ENCODE measurements at regions not wholly inside any gene's neighbourhood (a gene's known extent, or its start where the extent isn't known, plus 50 kb on each side); places are given as distances from the start of the nearest gene placed in this dataset.

DNA sequence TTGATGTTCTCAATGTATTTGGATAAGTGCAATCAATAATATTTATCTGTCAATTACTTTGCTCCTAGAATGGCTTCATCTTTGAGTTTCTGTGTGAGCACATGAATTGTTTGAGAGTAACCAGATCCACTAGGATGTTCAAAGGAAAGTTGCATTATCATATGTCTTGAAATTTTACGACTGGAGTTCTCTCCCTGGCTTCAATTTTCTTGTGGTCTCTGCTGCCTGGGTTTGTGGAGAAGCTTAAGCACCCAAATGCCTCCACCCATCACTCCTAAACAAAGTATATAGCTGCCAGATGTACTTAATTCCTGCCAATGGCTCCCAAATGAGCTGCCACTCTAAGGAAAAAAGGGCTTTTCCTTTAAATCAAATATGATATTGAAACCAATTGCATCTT is 1149.4 kb upstream of the ZEB2 start:
- Histone ChIP-seq H3K9me3 (replicated peaks; ENCODE audit: low read length) (no peaks in the 10 kb centered on the region), H3K4me1 (ENCODE audit: control insufficient read depth, insufficient read depth, low read length) (no peaks in the 10 kb centered on the region), H3K4me3 (ENCODE audit: low read length) (no peak overlapping the region), H3K4me2 (ENCODE audit: low read length) (no peak overlapping the region), H3K27me3 (ENCODE audit: control insufficient read depth, insufficient read depth, low read length) (no peaks in the 10 kb centered on the region), H3K9ac (ENCODE audit: low read depth, low read length) (no peak overlapping the region), H3K36me3 (ENCODE audit: insufficient read depth, low read length) (no peaks in the 10 kb centered on the region)

DNA sequence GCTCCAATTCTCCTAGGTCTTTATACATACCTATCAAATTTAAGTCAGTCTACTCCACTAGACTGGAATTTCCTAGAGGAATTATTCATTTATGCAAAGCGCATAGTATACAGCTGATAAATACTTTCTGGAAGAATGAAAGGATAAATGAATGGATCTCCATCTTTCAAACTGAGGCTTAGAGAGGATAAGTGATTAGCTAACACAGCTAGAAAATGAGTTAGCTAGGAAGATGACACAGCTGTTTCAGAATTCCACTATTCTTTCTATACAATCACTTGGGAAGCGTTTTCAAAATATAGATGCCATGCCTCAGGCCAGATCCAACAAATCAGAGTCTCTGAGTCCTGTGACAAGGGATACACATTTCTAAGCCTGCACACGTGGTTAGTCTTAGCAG is 1146.6 kb upstream of the ZEB2 start:
- no peaks in the 10 kb centered on the region for H3K9me3 ChIP-seq (replicated peaks; ENCODE audit: low read length)
- H3K27me3 ChIP-seq (ENCODE audit: control insufficient read depth, insufficient read depth, low read length): no peaks in the 10 kb centered on the region
- no peak overlapping the region for H3K4me2 ChIP-seq (ENCODE audit: low read length)
- no peaks in the 10 kb centered on the region for H3K4me1 ChIP-seq (ENCODE audit: control insufficient read depth, insufficient read depth, low read length)
- H3K9ac ChIP-seq (ENCODE audit: low read depth, low read length): no peak overlapping the region
- no peak overlapping the region for H3K4me3 ChIP-seq (ENCODE audit: low read length)
- H3K36me3 ChIP-seq (ENCODE audit: insufficient read depth, low read length): no peaks in the 10 kb centered on the region

DNA sequence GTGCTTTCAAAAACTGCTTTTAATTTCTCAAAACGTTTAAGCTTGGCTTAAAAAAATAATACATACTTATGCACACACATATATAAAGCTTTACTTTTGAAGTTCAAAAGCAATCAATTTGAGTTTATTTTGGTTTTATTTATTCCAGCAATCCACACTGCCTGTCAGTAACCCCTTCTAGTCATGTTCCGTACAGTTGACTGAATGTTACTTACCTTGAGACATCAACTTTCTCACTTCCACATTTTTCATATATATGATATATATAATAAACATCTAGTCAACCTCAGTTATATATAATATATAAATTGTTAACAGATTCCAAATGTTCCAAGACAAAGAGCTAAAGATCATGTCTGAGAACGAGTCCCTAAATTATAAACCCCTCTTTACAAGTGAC is 1137.3 kb upstream of the ZEB2 start:
- no peaks in the 10 kb centered on the region for H3K9me3 ChIP-seq (replicated peaks; ENCODE audit: low read length)
- H3K27me3 ChIP-seq (ENCODE audit: control insufficient read depth, insufficient read depth, low read length): no peaks in the 10 kb centered on the region
- no peak overlapping the region for H3K4me3 ChIP-seq (ENCODE audit: low read length)
- no peaks in the 10 kb centered on the region for H3K36me3 ChIP-seq (ENCODE audit: insufficient read depth, low read length)
- H3K4me1 ChIP-seq (ENCODE audit: control insufficient read depth, insufficient read depth, low read length): peaks cover 25% of the 10 kb centered on the region
- H3K4me2 ChIP-seq (ENCODE audit: low read length): no peak overlapping the region
- H3K9ac ChIP-seq (ENCODE audit: low read depth, low read length): no peak overlapping the region

DNA sequence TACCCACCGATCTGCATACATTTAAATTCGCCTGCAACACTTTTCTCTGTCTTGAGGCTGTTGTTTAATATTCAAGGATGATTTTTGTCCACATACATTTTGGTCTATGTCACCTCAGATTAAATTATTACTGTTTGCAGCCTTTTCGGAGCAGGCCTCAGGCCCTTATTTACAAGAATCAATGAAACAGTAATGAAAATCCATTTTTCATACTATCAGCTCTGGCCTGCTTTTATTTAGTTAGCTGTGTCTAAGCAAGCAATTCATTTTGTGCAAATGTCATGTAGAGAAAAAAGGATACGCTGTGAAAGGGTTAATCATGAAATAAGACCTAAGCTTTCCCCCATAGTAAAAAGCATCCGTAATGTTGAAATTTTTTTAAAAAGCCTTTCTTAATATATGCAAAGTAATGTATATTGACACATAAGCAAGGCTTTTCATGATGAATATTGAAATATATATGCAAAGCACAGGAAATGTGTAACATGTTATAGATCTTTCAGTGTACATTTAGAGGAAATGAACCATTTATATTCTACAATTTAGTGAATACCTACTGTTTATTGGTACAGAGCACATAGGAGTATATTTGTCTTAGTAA is 1135.3 kb upstream of the ZEB2 start:
- no peak overlapping the region for H3K4me3 ChIP-seq (ENCODE audit: low read length)
- H3K9ac ChIP-seq (ENCODE audit: low read depth, low read length): no peak overlapping the region
- H3K9me3 ChIP-seq (replicated peaks; ENCODE audit: low read length): no peaks in the 10 kb centered on the region
- no peaks in the 10 kb centered on the region for H3K36me3 ChIP-seq (ENCODE audit: insufficient read depth, low read length)
- H3K4me2 ChIP-seq (ENCODE audit: low read length): no peak overlapping the region
- no peaks in the 10 kb centered on the region for H3K27me3 ChIP-seq (ENCODE audit: control insufficient read depth, insufficient read depth, low read length)
- peaks cover 25% of the 10 kb centered on the region for H3K4me1 ChIP-seq (ENCODE audit: control insufficient read depth, insufficient read depth, low read length)

DNA sequence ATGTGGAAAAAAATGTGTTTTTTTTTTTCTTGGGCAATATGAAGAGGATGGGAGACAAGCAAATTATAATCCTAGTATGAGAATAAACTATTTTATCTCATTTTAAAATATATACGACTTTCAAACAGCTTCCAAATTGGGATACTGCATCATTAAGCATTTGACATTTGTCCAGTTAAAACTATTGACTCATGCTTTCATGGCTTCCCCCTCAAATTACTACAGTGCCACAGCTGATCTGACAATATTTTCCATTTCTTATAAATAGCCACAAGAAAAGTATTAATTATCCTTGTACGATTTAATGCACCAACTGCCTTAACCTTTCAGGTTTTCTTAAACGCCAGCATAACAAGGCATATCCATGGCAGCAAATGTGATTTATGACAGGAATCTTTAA is 1134.8 kb upstream of the ZEB2 start:
- Histone ChIP-seq H3K4me2 (ENCODE audit: low read length) (no peak overlapping the region), H3K9me3 (replicated peaks; ENCODE audit: low read length) (no peaks in the 10 kb centered on the region), H3K4me3 (ENCODE audit: low read length) (no peak overlapping the region), H3K36me3 (ENCODE audit: insufficient read depth, low read length) (no peaks in the 10 kb centered on the region), H3K27me3 (ENCODE audit: control insufficient read depth, insufficient read depth, low read length) (no peaks in the 10 kb centered on the region), H3K4me1 (ENCODE audit: control insufficient read depth, insufficient read depth, low read length) (peaks cover 25% of the 10 kb centered on the region), H3K9ac (ENCODE audit: low read depth, low read length) (no peak overlapping the region)

DNA sequence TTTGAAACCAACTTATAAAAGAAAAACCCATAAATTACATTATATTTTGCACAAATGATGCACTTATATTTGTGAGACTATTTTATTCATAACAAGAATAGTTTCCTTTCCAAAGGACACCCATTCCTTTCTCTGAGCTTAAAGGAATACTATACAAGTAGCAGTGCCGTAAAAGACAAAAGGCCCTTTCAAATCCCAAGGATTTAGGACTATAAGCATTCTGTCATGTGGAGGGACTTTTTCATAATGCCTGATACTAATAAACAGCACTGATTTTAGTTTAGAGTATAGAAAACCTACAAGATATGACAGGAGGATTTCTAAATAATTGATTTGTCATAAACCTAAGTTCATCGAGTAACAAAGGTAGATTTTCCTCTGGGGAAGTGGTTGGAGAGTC is 1134.2 kb upstream of the ZEB2 start:
- Histone ChIP-seq H3K4me3 (ENCODE audit: low read length) (no peak overlapping the region), H3K9me3 (replicated peaks; ENCODE audit: low read length) (no peaks in the 10 kb centered on the region), H3K4me2 (ENCODE audit: low read length) (no peak overlapping the region), H3K27me3 (ENCODE audit: control insufficient read depth, insufficient read depth, low read length) (no peaks in the 10 kb centered on the region), H3K9ac (ENCODE audit: low read depth, low read length) (no peak overlapping the region), H3K36me3 (ENCODE audit: insufficient read depth, low read length) (no peaks in the 10 kb centered on the region), H3K4me1 (ENCODE audit: control insufficient read depth, insufficient read depth, low read length) (peaks cover 25% of the 10 kb centered on the region)

DNA sequence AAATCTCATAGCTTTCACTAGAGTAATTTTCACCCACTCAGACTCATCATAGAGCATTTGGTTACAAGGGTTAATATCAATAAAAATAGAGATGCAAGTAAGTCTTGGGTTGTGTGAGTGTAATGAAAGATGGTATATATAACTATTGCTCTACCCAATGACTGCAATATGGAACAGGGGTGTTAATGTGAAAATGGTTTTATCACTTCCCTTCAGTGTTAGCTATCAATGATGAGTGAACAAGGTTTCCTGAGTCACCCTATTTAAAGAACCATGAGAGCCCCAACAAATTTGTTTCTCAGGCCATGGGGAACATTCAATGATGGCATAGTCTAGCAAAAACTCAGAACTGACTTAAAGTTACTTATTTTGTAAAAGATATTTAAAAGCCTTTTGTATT is 1133.6 kb upstream of the ZEB2 start:
- H3K4me3 ChIP-seq (ENCODE audit: low read length): no peak overlapping the region
- H3K36me3 ChIP-seq (ENCODE audit: insufficient read depth, low read length): no peaks in the 10 kb centered on the region
- no peak overlapping the region for H3K9ac ChIP-seq (ENCODE audit: low read depth, low read length)
- no peaks in the 10 kb centered on the region for H3K27me3 ChIP-seq (ENCODE audit: control insufficient read depth, insufficient read depth, low read length)
- H3K4me2 ChIP-seq (ENCODE audit: low read length): no peak overlapping the region
- H3K4me1 ChIP-seq (ENCODE audit: control insufficient read depth, insufficient read depth, low read length): peaks cover 25% of the 10 kb centered on the region
- H3K9me3 ChIP-seq (replicated peaks; ENCODE audit: low read length): no peaks in the 10 kb centered on the region

DNA sequence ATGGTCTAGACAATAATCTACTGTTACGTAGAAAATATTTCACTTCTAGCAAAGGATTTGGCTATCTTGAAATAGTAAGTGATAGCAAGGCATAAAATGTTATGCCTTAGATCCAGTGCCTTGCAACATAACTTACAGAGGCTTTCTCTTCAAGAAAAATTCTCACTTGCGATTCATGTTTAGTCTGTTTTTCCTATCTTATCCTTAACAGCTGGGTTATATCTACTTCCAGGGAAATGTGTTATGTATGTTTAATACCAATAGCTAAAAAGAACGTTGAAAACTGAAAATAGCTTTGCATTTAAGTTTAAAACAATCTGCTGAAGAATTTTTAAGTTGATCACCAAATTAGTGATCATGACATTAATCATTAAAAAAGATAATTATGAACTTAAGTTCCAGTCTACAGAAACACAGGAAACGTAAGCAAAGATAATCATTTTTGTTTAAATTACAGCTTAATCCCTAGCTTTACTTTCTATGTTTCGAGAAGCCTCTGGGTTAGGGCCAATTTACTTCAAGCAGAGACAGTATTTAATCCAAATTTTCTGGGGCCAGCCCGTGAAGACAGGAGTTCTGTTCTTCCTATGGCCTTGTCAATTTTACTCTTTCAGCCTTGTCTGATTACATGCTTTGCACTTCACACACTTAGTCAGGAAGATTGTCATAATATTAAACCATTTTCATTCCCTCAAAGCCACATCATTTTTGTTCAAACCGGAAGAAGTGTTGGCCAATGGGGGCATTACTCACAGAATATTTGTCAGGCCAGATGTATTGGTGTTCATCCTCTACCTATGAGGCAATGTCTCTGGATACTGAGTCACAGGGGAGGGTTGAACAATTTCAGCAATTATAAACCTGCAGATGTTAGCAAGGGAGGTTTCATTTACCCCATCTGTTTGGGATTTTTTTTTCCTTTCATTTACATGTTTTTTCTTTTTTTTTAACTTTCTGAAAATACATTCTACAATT is 1132.9 kb upstream of the ZEB2 start:
- Histone ChIP-seq H3K36me3 (ENCODE audit: insufficient read depth, low read length) (no peaks in the 10 kb centered on the region), H3K9me3 (replicated peaks; ENCODE audit: low read length) (no peaks in the 10 kb centered on the region), H3K27me3 (ENCODE audit: control insufficient read depth, insufficient read depth, low read length) (no peaks in the 10 kb centered on the region), H3K4me3 (ENCODE audit: low read length) (no peak overlapping the region), H3K4me1 (ENCODE audit: control insufficient read depth, insufficient read depth, low read length) (peaks cover 25% of the 10 kb centered on the region), H3K9ac (ENCODE audit: low read depth, low read length) (no peak overlapping the region), H3K4me2 (ENCODE audit: low read length) (no peak overlapping the region)

DNA sequence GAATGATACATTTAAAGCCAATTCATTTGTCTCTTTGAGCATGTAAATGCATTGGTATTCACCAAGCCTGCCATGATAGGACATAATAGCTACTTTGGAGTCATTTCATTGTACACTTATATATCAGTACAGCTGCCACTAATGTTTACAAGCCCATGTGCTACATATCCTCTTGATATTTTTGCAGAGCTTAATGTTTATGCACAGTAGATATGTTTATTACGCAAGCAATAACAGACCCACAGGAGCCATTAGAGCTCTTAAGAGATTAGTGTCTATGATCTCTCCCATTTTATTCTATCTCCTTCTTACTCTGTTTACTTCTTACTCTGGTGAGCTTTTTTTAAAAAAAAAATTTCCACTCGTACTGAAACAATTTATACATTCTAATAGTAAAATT is 1132.1 kb upstream of the ZEB2 start:
- Histone ChIP-seq H3K27me3 (ENCODE audit: control insufficient read depth, insufficient read depth, low read length) (no peaks in the 10 kb centered on the region), H3K36me3 (ENCODE audit: insufficient read depth, low read length) (no peaks in the 10 kb centered on the region), H3K9ac (ENCODE audit: low read depth, low read length) (no peak overlapping the region), H3K4me2 (ENCODE audit: low read length) (no peak overlapping the region), H3K4me1 (ENCODE audit: control insufficient read depth, insufficient read depth, low read length) (peaks cover 25% of the 10 kb centered on the region), H3K4me3 (ENCODE audit: low read length) (no peak overlapping the region), H3K9me3 (replicated peaks; ENCODE audit: low read length) (no peaks in the 10 kb centered on the region)

DNA sequence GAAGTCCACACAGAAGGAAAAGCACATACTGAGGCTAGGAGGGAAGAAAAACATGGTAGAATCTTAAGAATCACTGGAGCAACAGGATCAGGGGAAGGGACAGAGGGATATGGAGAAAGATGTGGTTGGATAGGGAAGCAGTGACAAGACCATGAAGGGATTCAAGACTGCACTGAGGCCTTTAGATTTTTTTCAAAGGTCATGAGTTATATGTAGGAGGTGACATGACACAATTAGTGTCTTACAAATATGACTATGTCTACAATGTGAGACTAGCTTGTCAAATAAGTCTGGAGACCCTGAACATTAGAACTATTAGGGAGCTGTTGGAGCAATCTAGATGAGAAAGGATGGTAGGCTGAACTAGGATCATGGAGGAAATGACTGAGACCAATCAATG is 1130.3 kb upstream of the ZEB2 start:
- no peak overlapping the region for H3K4me2 ChIP-seq (ENCODE audit: low read length)
- no peaks in the 10 kb centered on the region for H3K36me3 ChIP-seq (ENCODE audit: insufficient read depth, low read length)
- no peak overlapping the region for H3K9ac ChIP-seq (ENCODE audit: low read depth, low read length)
- no peak overlapping the region for H3K4me3 ChIP-seq (ENCODE audit: low read length)
- H3K9me3 ChIP-seq (replicated peaks; ENCODE audit: low read length): no peaks in the 10 kb centered on the region
- H3K4me1 ChIP-seq (ENCODE audit: control insufficient read depth, insufficient read depth, low read length): peaks cover 25% of the 10 kb centered on the region
- no peaks in the 10 kb centered on the region for H3K27me3 ChIP-seq (ENCODE audit: control insufficient read depth, insufficient read depth, low read length)

DNA sequence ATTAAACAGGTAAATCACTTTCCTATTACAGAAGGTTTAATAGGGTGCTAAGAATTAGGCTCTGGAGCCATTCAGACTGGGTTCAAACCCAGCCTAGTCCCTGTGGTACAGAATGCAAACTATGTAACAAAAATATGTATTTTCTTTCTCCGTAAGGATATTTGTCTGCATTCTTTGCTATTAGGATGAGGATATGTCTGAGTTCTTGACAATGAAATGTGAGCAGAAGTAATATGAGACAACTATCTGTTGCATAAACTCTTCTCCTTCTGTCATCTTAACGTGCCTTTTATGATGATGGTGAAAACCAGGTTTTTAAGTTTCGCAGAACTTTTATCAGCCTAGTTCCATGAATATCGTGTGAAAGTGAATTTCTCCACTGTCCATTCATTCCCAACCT is 1129.1 kb upstream of the ZEB2 start:
- H3K36me3 ChIP-seq (ENCODE audit: insufficient read depth, low read length): no peaks in the 10 kb centered on the region
- H3K27me3 ChIP-seq (ENCODE audit: control insufficient read depth, insufficient read depth, low read length): no peaks in the 10 kb centered on the region
- H3K4me1 ChIP-seq (ENCODE audit: control insufficient read depth, insufficient read depth, low read length): peaks cover 16% of the 10 kb centered on the region
- H3K9ac ChIP-seq (ENCODE audit: low read depth, low read length): no peak overlapping the region
- no peak overlapping the region for H3K4me3 ChIP-seq (ENCODE audit: low read length)
- no peak overlapping the region for H3K4me2 ChIP-seq (ENCODE audit: low read length)
- no peaks in the 10 kb centered on the region for H3K9me3 ChIP-seq (replicated peaks; ENCODE audit: low read length)

DNA sequence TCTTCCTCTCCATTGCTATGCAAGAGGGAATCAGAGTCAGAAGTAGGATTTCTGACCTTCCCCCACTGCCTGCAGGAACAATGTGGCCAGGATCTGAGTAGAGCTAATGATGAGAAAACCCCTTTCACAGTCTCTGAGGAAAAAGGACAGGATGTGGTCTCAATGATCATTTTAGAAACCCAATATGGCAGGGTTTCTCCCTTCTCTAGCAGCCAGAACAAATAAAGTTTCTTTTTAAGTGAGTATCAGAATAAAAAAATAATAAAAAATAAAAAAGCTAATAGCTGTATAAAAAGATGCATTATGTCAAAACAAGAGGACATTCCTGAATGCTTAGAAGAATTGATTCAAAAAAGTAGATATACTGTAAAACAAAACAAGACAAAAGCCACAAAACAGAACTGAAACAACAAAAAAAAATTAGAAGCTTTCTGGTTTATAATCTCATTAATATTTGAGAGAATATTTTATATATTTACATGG is 1124.9 kb upstream of the ZEB2 start:
- H3K9me3 ChIP-seq (replicated peaks; ENCODE audit: low read length): no peaks in the 10 kb centered on the region
- no peaks in the 10 kb centered on the region for H3K36me3 ChIP-seq (ENCODE audit: insufficient read depth, low read length)
- no peak overlapping the region for H3K4me3 ChIP-seq (ENCODE audit: low read length)
- no peak overlapping the region for H3K4me2 ChIP-seq (ENCODE audit: low read length)
- no peaks in the 10 kb centered on the region for H3K27me3 ChIP-seq (ENCODE audit: control insufficient read depth, insufficient read depth, low read length)
- H3K4me1 ChIP-seq (ENCODE audit: control insufficient read depth, insufficient read depth, low read length): peaks cover 3% of the 10 kb centered on the region
- no peak overlapping the region for H3K9ac ChIP-seq (ENCODE audit: low read depth, low read length)

Data from skeletal muscle satellite cell (primary cell).